Mesothelial cell of epicardium (in vitro differentiated cells): ENCODE measurements at regions not wholly inside any gene's neighbourhood (a gene's known extent, or its start where the extent isn't known, plus 50 kb on each side); places are given as distances from the start of the nearest gene placed in this dataset.
"Not testable (repeated sequence)": the region's sequence is repeated elsewhere in the genome, so short reads cannot be mapped to it uniquely, and the experiment has no call there.

Experiments
- DNase-seq, 2 experiments: peaks; one replicate each; pipeline ENCODE4 v3.0.0; 2021; ENCODE audit warnings: low spot score in 2 of 2; ENCODE audit not compliant: unreplicated experiment in 2 of 2
- H3K27ac Mint-ChIP-seq: 2 replicates; pipeline ENCODE4 v1.8.0; 2021; ENCODE audit warnings: mixed read lengths
- H3K27me3 Mint-ChIP-seq: 2 replicates; pipeline ENCODE4 v1.8.0; 2021; ENCODE audit warnings: low read depth, mixed read lengths
- H3K36me3 Mint-ChIP-seq: 2 replicates; pipeline ENCODE4 v1.8.0; 2021; ENCODE audit warnings: mixed read lengths
- H3K4me1 Mint-ChIP-seq: 2 replicates; pipeline ENCODE4 v1.8.0; 2021; ENCODE audit warnings: mixed read lengths
- H3K4me3 Mint-ChIP-seq: 2 replicates; pipeline ENCODE4 v1.8.0; 2021; ENCODE audit warnings: mild to moderate bottlenecking, moderate library complexity, mixed read lengths
- H3K9me3 Mint-ChIP-seq: 2 replicates; pipeline ENCODE4 v1.8.0; 2021; ENCODE audit warnings: mixed read lengths
- CTCF ChIP-seq: fragments of 200-600 bp; sonication (generic); IDR thresholded peaks from one replicate; pipeline ENCODE4 v1.5.0; 2021; ENCODE audit warnings: antibody characterized with exemption; ENCODE audit not compliant: unreplicated experiment

GRCh38 chr3:177705976-177706823, 508.9 kb upstream of the TBL1XR1 start:
- Mint-ChIP-seq H3K4me1 (peaks cover 7% of the 10 kb centered on the region), H3K4me3 (no peak overlapping the region), H3K27ac (peak overlapping the region; percentile 26), H3K9me3 (no peaks in the 10 kb centered on the region), H3K36me3 (no peaks in the 10 kb centered on the region), H3K27me3 (no peaks in the 10 kb centered on the region)
- no peak for DNase-seq
- TF ChIP-seq CTCF, result no peak

- DNase-seq, H3K27me3 Mint-ChIP-seq, H3K9me3 Mint-ChIP-seq, H3K4me3 Mint-ChIP-seq, H3K27ac Mint-ChIP-seq, H3K36me3 Mint-ChIP-seq: not testable (repeated sequence)
- peaks cover 25% of the 10 kb centered on the region for H3K4me1 Mint-ChIP-seq
These were observed 512.2 kb upstream of the TBL1XR1 start for GRCh38 chr3:177709470-177709869.

- H3K9me3 Mint-ChIP-seq, result no peaks in the 10 kb centered on the region
- H3K27ac Mint-ChIP-seq, result no peak overlapping the region
- no peak for DNase-seq
- no peaks in the 10 kb centered on the region for H3K36me3 Mint-ChIP-seq
- peaks cover 32% of the 10 kb centered on the region for H3K4me1 Mint-ChIP-seq
- no peaks in the 10 kb centered on the region for H3K27me3 Mint-ChIP-seq
- no peak for TF ChIP-seq CTCF
- H3K4me3 Mint-ChIP-seq, result no peak overlapping the region
These were observed 513.2 kb upstream of the TBL1XR1 start for GRCh38 chr3:177710506-177710905.

GRCh38 chr3:177711637-177712036, 514.4 kb upstream of the TBL1XR1 start:
- Mint-ChIP-seq H3K27ac (peak overlapping the region; percentile 71), H3K4me1 (peaks cover 36% of the 10 kb centered on the region)

GRCh38 chr3:177713928-177714900, 516.9 kb upstream of the TBL1XR1 start:
- peaks cover 3% of the 10 kb centered on the region for H3K9me3 Mint-ChIP-seq
- H3K4me1 Mint-ChIP-seq, result peaks cover 39% of the 10 kb centered on the region
- H3K4me3 Mint-ChIP-seq, result no peak overlapping the region
- H3K27ac Mint-ChIP-seq, result no peak overlapping the region
- TF ChIP-seq CTCF, result no peak
- H3K36me3 Mint-ChIP-seq, result no peaks in the 10 kb centered on the region
- H3K27me3 Mint-ChIP-seq, result no peaks in the 10 kb centered on the region
- DNase-seq, result no peak

More at GRCh38 chr3:177711637-177712036, 514.4 kb upstream of the TBL1XR1 start:
- Mint-ChIP-seq H3K36me3 (no peaks in the 10 kb centered on the region), H3K9me3 (no peaks in the 10 kb centered on the region), H3K4me3 (no peak overlapping the region), H3K27me3 (no peaks in the 10 kb centered on the region)
- DNase-seq, result no peak
- no peak for TF ChIP-seq CTCF

- Mint-ChIP-seq H3K27me3 (no peaks in the 10 kb centered on the region), H3K4me3 (no peak overlapping the region), H3K4me1 (peaks cover 39% of the 10 kb centered on the region), H3K9me3 (peaks cover 8% of the 10 kb centered on the region), H3K36me3 (no peaks in the 10 kb centered on the region), H3K27ac (no peak overlapping the region)
- TF ChIP-seq CTCF, result no peak
- no peak for DNase-seq
These were observed 517.7 kb upstream of the TBL1XR1 start for GRCh38 chr3:177714945-177715344.
